Sigmoid colon (tissue), 4 donors: ENCODE measurements at regions not wholly inside any gene's neighbourhood (a gene's known extent, or its start where the extent isn't known, plus 50 kb on each side); places are given as distances from the start of the nearest gene placed in this dataset.

Experiments
- POLR2A ChIP-seq, 2 donors: fragments of 450-650 bp; IDR thresholded peaks; one replicate each; pipeline ENCODE4 v1.6.1; 2016; ENCODE audit warnings: antibody characterized with exemption in 2 of 2, mild to moderate bottlenecking in 2 of 2, moderate library complexity in 2 of 2
- POLR2AphosphoS5 ChIP-seq, 4 donors: sonication (generic); formaldehyde crosslinking; IDR thresholded peaks; one replicate each; pipeline ENCODE4 v1.6.1; 2017; ENCODE audit warnings: antibody characterized with exemption in 4 of 4
- TF ChIP-seq, protein P1 (sequence below), 4 experiments: fragments of 450-650 bp in 3 of 4; fragments of 200-600 bp in 1 of 4; IDR thresholded peaks; one replicate each; pipeline ENCODE4 v1.5.1; 2016 to 2019; ENCODE audit warnings: antibody characterized with exemption in 4 of 4, mild to moderate bottlenecking in 3 of 4, moderate library complexity in 2 of 4

DNA sequence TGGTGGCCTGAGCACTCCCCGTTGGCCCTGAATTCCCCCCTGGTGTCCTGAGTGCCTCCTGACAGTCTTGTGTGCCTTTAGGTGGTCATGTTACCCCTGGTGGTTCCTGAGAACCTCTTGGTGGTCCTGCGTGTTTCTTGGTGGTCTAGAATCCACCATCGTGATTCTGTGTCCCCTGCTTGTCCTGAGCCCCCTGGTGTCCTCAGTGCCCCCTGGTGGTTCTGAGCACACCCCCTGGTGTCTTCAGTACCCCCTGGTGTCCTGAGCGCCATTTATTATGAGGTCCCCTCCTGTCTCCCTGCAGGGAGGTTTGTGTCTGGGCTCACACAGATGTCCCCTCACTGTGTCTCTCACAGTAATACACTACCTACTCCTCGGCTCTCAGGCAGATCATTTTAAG lies 61.3 kb upstream of the MAL start:
- TF ChIP-seq POLR2AphosphoS5 (IDR thresholded peaks at IDR 0.05) (no peak), POLR2A (IDR thresholded peaks at IDR 0.05) (no peak)
- TF ChIP-seq, protein P1, sequence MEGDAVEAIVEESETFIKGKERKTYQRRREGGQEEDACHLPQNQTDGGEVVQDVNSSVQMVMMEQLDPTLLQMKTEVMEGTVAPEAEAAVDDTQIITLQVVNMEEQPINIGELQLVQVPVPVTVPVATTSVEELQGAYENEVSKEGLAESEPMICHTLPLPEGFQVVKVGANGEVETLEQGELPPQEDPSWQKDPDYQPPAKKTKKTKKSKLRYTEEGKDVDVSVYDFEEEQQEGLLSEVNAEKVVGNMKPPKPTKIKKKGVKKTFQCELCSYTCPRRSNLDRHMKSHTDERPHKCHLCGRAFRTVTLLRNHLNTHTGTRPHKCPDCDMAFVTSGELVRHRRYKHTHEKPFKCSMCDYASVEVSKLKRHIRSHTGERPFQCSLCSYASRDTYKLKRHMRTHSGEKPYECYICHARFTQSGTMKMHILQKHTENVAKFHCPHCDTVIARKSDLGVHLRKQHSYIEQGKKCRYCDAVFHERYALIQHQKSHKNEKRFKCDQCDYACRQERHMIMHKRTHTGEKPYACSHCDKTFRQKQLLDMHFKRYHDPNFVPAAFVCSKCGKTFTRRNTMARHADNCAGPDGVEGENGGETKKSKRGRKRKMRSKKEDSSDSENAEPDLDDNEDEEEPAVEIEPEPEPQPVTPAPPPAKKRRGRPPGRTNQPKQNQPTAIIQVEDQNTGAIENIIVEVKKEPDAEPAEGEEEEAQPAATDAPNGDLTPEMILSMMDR (IDR thresholded peaks at IDR 0.05), result no peak
